PFSK-1 (cell line): ENCODE measurements at regions not wholly inside any gene's neighbourhood (a gene's known extent, or its start where the extent isn't known, plus 50 kb on each side); places are given as distances from the start of the nearest gene placed in this dataset.

Experiments
- FOXP2 ChIP-seq: optimal IDR thresholded peaks from 2 replicates; pipeline ENCODE3; 2011; ENCODE audit warnings: borderline replicate concordance, control low read depth, inconsistent platforms; ENCODE audit not compliant: insufficient read depth; ENCODE audit errors: extremely low read length, extremely low read depth
- POLR2AphosphoS5 ChIP-seq: IDR thresholded peaks from 2 replicates; pipeline ENCODE4 v1.6.1; 2012; ENCODE audit warnings: low read depth, mild to moderate bottlenecking, control low read depth, low read length, moderate library complexity
- SIN3A ChIP-seq: IDR thresholded peaks from 2 replicates; pipeline ENCODE4 v1.6.1; 2012; ENCODE audit warnings: mild to moderate bottlenecking, low read length, moderate library complexity, borderline replicate concordance; ENCODE audit not compliant: insufficient read depth
- TAF1 ChIP-seq: IDR thresholded peaks from 2 replicates; pipeline ENCODE4 v1.6.1; 2012; ENCODE audit warnings: low read length, control low read depth, borderline replicate concordance; ENCODE audit not compliant: insufficient read depth
- TF ChIP-seq, protein P1 (sequence below), 2 experiments: IDR thresholded peaks; 2 replicates each; pipeline versions ENCODE4 v1.6.1 to v1.8.0; 2011 to 2012; ENCODE audit warnings: low read depth in 2 of 2, low read length in 2 of 2, control low read depth in 1 of 2, inconsistent platforms in 1 of 2, mild to moderate bottlenecking in 1 of 2, moderate library complexity in 1 of 2; ENCODE audit not compliant: insufficient read depth in 1 of 2

DNA sequence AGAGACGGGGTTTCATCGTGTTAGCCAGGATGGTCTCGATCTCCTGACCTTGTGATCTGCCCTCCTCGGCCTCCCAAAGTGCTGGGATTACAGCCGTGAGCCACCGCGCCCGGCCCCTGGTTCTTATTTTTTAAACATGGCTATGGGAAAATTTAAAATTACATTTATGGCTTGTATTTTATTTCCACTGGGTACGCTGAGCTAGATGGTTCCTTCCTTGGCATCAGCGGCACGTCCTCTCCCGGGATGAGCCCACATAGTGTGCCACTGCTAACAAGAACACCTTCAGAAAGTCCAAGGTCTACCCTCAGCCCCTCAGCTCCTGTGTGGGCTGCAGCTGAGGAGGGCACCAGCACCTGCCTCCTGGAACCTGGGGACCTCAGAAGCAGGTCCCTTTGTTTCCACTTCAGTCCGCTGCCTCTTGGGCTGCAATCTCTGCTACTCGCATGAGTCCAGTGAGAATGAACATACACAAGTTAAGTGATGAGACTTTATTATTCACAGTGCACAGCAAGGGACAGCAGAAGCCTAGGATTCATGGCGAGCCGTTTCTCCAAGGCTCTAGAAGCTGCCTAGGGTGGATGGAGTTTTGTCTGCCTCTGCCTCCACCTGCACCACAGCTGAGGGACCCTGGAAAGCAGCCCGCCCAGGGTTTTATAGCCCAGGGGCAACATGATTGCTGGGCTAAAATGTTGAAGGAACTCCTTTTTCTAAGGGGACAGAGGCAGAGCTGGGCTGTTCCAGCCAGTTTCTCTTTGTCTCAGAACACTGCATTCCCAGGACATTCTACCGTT lies 107.5 kb upstream of the TEX51 start:
- TF ChIP-seq TAF1 (no peak), SIN3A (no peak), FOXP2 (no peak), POLR2AphosphoS5 (no peak)
- TF ChIP-seq, protein P1, sequence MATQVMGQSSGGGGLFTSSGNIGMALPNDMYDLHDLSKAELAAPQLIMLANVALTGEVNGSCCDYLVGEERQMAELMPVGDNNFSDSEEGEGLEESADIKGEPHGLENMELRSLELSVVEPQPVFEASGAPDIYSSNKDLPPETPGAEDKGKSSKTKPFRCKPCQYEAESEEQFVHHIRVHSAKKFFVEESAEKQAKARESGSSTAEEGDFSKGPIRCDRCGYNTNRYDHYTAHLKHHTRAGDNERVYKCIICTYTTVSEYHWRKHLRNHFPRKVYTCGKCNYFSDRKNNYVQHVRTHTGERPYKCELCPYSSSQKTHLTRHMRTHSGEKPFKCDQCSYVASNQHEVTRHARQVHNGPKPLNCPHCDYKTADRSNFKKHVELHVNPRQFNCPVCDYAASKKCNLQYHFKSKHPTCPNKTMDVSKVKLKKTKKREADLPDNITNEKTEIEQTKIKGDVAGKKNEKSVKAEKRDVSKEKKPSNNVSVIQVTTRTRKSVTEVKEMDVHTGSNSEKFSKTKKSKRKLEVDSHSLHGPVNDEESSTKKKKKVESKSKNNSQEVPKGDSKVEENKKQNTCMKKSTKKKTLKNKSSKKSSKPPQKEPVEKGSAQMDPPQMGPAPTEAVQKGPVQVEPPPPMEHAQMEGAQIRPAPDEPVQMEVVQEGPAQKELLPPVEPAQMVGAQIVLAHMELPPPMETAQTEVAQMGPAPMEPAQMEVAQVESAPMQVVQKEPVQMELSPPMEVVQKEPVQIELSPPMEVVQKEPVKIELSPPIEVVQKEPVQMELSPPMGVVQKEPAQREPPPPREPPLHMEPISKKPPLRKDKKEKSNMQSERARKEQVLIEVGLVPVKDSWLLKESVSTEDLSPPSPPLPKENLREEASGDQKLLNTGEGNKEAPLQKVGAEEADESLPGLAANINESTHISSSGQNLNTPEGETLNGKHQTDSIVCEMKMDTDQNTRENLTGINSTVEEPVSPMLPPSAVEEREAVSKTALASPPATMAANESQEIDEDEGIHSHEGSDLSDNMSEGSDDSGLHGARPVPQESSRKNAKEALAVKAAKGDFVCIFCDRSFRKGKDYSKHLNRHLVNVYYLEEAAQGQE (IDR thresholded peaks at IDR 0.05; ENCODE audit: insufficient read depth in 1 of 2, low read depth in 2 of 2, low read length in 2 of 2) = no peak

- no peak for TF ChIP-seq TAF1
- TF ChIP-seq, protein P1 (IDR thresholded peaks at IDR 0.05; ENCODE audit: insufficient read depth in 1 of 2, low read depth in 2 of 2, low read length in 2 of 2) = no peak
- no peak for TF ChIP-seq SIN3A
- TF ChIP-seq FOXP2 = no peak
- TF ChIP-seq POLR2AphosphoS5 = no peak
These were observed 106.5 kb upstream of the TEX51 start for GRCh38 chr2:126792186-126792585.

- no peak for TF ChIP-seq FOXP2
- TF ChIP-seq, protein P1 (IDR thresholded peaks at IDR 0.05; ENCODE audit: insufficient read depth in 1 of 2, low read depth in 2 of 2, low read length in 2 of 2) = no peak
- no peak for TF ChIP-seq TAF1
- no peak for TF ChIP-seq POLR2AphosphoS5
- TF ChIP-seq SIN3A = no peak
These were observed 105.7 kb upstream of the TEX51 start for GRCh38 chr2:126792993-126793392.

DNA sequence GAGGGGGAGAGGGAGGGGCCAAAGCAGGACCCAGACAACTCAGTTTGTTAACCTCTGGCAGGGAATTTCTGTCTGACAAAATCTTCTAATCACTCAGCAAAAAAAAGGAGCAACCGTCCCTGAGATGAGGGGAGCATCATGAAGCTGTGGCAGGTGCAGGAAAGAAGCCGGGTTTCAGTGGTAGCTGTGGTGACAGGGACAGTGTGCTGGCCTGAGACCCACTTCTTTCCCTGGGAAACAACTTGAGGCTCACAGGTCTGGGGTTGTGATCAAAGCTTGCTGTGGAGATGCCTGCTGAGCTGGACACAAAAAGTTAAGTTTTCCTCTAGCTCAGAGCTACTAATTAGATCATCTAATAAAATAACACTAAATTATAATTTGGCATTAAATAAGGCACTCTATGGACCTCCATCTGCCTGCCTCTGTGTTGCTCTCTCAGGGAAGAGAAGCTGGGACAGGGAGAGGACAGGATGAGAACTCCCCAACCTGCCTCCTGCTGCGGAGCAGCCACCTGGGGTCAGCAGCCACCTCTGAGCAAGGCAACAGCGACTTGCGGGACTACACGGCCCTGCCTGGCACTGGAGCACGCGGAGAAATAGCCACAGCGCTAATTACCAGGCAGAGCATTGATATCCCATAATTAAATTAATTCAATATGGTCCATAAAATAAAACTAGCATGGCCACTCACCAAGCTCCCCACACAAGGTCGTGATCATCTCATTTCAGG lies 104.6 kb upstream of the TEX51 start:
- TF ChIP-seq POLR2AphosphoS5 (no peak), FOXP2 (no peak), SIN3A (no peak), TAF1 (no peak)
- TF ChIP-seq, protein P1 (IDR thresholded peaks at IDR 0.05; ENCODE audit: insufficient read depth in 1 of 2, low read depth in 2 of 2, low read length in 2 of 2) = no peak
